Right hindlimb (tissue), 1 donor: ENCODE measurements at regions not wholly inside any gene's neighbourhood (a gene's known extent, or its start where the extent isn't known, plus 50 kb on each side); places are given as distances from the start of the nearest gene placed in this dataset.

Experiments used
- DNase-seq: peaks from one replicate; pipeline ENCODE4 v3.0.0-alpha.2; 2018

DNA sequence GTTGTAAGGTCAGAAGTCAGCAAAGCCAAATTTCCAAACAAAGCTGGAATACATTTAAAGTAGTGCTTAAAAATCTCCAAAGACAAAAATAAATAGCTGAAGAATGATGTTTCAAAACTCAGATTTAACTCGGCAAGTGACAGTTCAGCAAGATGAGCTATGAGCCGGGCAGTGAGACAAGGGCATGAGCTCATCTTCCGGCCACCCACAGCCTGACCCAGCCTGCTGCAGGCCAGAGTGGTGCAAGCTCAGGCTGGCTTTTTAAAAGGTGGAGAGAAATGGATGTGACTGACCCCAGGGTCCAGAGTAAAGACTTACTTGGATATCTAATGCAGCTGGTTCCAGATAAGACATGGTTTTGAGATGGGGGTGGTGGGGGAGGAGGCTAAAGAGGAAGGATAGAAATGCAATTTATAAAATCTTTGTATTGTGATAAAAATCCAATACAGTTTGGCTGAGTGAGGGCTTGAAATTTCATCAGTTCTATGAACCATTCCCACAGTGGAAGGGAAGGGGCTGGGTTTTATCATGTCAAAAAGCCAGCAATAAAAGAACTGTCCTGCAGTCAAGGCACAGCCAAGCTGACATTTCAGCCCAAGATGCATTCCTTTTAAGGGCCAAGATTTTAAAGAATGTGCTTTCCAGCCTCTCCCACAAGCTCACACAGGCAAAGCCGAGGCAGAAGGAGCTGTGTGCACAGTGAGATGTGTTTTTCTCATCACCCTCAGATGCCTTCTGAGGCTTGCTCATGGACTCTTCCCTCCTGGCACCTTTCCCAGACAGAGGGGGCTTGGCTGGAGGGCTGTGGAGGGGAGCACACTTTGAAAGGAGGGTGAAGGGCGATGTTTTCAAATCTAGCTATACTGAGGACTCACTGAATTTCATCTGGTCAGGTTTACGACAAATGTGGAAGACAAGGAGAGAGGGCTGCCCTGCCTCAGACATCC lies 97.9 kb upstream of the KLHL29 start:
- DNase-seq, result peak; percentile 86

DNA sequence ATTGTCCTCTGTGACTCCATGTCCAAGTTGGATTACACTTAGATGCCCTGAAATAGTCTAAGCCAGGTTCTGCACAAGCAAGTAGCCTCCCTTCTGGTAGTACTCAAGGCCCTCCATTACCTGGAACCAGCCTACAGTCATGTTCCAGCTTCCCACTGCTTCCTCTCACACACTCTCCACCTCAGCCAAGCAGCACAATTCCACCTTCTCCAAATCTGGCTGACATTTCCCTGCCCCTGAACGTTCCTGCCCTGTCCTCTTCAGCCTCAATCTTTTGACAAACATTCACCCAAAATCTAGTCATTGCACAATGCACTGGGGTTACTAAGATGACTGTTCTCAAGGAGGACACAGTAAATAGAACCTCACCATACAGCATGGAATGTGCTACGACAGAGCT lies 95.3 kb upstream of the KLHL29 start:
- DNase-seq, result no peak

DNA sequence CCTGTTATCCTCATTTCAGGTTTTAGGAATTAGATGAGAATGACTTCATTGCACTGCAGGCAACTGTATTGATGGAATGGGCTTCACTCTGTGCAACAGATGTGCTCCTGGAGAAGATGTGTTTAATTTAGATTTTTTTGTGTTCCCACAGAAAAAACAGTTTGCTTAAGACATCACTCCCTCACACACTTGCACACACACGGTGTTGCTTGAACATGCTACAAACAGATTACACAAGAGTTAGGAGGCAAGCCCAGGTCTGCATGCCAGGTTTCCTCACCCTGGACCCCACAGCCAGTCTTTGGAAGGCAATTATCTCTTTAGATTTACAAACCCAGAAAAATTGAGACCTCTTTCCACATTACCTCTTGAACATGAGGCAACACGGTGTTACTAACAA lies 93.7 kb upstream of the KLHL29 start:
- no peak for DNase-seq

DNA sequence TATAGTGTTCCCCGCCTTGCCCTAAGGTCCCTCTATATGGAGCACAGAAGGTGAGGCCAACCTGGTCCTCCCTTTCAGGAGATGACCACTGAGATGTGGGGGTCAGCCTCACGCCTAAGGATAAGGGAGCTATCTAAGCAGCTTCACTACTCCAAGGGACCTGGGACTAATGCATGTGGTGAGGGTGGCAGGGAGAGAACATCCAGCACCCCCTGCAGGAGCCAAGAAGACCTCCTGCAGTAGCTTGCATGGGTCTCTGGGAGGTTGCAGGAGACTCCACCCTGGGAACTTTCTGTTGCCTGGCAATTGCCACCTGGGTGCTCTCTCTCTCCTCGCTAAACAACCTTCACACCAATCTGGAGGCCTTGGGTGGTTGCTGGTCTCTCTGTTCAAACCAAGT lies 93.0 kb upstream of the KLHL29 start:
- DNase-seq, result no peak

DNA sequence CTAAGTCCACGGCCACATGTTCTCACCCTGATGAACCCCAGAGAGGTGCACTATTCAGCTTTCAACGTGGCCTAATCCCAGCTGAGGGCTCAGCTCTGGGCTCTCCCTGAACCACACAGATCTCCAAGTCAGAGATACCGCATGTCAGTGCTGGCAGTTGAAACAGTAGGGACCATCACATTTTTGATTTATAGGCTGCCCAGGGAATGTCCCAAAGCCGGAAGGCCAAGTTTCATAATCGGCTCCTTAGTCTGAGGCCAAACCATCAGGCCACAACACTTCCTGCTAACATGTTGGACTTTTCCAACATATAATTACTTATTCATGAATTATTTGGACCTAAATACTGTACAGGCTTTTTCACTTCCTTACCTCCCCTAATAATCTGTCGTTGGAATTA lies 91.9 kb upstream of the KLHL29 start:
- DNase-seq, result peak; percentile 41

DNA sequence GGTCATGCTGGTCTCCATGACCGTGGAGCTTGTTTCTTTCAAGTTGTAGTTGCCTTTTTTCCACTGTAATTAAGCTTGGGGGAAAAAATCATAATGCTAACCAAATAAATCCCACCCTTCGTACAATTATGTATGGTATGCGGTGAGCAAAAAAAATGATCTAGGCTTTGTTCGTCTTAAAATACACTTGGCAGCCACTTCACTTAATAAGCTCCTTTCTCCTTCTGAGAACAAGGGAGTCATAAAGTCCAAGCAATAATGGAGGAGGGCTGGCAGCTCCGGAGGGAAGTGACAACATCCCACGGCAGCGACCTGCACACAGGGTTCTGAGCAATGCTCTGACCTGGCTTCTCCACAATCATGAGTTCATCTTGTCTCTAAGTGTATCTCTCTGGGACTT lies 91.2 kb upstream of the KLHL29 start:
- DNase-seq, result no peak

DNA sequence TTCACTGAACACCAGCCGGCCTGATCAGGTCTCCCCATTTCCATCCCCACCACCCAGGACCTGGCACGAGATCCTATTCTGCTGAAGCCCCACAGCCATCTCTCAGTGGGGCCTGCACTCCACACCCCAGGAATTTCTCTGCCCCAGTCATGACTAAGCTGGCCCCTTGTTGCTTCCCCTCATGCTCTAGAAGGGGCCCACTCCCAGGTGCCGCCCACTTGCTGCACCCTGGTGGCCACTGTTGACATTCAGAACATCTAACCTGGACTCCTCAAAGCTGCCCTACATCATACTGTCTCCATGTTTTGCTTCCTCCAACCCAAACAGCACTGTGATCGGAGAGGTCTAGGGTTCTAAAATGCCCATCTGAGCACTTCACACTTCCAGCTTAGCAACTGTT lies 90.7 kb upstream of the KLHL29 start:
- no peak for DNase-seq

DNA sequence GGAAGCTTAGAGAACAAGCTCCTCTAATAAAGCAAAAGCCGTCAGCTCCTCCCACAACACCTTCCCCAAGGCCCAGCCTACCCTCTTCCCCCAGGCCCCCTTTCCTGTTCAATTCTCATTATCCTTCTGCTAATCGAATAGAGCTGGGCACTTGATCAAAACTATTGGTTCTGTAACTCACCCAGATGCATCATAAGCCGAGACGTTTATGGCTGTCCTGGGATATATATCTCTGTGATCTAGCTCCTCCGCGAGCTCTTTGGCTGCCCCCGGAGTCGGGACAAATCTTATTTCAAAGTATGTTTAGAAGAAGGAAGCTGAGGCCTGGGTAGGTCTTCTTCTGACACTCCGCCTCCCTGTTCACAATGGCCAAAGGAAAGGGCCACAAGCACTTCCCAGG lies 88.3 kb upstream of the KLHL29 start:
- DNase-seq, result no peak

DNA sequence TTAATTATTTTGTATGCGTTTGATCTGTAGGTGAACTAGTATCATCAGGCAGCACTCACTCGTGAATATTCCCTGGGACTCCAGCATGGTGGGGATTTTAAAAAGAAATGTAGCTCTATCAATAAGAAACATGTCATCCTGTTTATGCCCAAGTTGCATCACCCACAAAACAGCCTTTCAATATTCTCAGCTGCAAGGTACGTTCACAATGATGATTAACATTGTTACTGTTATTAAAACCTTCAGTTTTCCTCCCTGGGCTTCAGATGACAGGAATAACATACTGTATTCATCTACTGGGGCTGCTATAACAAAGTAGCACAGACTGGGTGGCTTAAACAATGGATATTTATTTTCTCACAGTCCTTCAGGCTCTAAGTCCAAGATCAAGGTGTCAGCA lies 87.9 kb upstream of the KLHL29 start:
- DNase-seq, result no peak

DNA sequence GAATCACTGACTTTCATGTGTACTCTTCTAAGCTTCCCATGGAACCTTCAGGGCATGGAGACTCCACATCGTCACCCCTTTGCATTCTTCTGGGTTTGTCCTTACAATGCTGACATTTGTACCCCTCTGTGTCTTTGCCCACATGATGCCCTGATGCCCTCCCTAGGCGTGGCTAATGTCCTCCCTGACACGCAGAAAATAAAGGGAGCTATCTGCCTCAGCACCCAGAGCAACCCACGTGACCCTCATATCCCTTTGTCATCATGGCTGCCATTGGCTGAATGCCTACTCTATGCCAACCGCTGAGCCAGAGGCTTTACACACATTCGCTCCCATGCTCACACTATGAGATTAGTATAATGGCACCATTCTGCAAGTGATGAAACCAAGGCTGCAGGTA lies 86.4 kb upstream of the KLHL29 start:
- DNase-seq, result no peak

DNA sequence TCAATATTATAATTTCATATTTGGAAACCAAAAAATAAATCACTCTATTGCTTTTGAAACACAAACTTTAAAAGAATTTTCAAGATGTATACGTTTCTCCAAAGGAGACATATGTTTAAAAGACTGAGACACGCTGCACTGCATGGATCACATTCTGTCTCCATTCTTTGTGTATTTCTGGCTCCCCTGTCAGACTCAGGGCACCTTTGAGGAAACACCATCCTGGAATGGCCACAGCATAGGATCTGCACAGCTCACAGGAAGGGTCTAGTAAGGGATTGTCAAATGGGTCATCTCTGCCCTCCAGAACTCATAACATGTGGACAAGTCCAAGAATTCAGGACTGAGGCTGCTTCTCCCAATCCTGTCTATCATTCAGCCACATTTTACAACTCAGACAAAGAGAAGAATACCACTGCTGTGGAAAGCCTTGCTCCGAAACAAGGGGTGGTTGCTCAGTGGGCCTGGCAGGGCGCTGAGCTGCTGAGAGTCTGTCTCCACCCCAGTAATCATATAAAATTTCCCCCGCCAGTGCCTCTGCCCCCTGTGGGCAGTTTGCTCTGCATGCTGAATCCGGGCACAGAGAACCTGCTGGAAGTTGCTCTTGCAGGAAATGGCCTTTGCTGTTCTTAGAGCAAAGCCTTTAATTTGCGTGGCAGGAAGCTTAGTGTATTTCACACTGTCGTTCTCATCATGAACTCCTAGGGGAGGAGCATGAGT lies 85.3 kb upstream of the KLHL29 start:
- DNase-seq, result no peak

DNA sequence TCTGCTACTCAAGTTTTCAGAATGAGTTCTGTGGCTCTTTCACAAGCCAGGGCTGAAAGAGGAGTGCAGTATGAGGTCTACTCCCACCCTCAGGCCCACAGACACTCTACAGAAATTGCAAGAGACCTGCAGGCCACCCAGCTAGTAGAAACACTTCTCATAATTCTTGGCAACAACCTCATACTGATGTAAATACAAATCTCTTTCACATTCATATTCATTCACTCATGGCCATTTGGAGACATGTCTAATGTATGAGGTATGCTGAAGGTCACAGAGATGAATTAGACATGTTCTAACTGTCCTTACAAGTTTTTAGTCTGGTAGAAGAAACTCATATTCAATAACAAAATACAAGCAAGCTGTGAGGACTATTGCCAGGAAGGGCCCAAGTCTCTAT lies 83.8 kb upstream of the KLHL29 start:
- no peak for DNase-seq

DNA sequence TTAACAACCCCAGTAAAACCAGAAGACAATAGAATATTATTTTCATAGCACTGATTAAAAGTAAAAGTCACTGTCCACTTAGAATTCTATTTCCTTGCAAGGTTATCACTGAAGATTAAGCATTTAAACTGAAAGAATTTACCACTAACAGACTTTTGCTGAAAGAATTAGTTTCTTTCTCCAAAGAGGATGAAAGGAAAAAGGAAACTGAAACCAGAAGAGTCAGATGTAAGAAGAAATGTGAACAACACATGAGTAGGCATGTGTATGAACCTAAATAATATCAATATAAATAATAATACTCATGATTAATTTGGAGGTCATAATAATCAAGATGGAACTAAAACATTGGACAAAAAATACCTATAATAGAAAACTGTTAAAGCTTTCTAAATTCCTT lies 82.4 kb upstream of the KLHL29 start:
- DNase-seq, result no peak

DNA sequence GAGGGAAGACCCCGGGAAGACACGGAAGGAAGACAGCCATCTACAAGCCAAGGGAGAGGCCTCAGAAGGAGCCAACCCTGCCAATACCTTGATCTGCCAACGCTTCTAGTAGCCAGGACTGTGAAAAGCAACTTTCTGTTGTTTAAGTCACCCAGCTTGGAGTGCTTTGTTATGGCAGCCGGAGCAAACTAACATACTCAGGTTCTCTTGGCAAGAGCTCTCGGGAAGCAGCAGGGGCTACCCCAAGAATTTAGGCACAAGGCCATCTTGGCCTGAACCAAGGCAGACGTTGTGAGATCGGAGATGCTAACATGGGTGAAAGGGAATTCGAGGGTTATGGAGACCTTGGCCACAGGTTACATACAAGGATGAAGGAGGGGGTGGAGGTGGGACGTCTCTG lies 78.6 kb upstream of the KLHL29 start:
- no peak for DNase-seq

DNA sequence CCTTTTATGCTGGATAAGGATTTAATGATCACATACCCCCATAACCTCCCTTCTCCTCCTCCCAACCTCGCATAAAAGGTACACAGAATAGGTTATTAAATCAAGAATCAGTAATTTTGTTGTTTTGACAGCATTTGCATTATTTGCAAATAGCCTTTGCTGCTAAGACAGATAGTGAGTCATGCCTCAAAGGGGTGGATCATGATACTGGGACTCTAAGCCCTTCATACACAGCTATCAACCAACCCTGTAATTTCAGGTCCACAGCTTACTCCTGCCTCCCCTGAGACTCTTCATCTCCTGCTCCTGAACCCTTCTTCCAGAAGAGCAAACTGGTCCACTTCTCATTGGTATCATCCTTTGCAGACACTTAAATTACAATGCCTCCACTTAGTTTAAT lies 73.8 kb upstream of the KLHL29 start:
- no peak for DNase-seq

DNA sequence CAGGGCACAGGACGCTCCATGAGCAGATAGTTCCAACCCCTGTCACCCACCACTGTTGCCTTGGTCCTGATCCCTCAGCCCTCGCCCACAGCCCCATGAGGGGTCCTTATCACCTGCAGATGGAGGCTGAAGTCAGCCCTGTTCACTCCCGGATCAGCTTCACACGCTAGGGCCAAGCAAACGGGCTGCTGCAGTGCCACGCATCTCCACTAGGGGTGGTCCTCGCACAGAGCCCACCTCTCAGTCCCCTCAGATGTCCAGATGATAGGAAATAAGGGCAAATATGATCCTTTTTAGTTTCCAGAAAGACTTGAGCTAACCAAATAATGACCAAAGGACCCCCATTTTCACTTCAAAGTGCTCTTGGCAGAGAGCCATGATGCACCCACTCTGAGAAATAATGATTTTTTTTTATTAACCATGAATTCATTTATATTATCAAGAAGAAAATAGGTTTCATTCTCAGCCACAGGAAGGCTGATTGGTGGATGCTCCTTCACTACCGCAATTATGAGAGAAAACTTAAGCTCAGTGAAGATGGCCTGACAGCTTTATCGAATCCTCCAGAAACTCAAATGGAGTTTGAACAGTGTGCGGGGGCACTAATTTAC lies 71.9 kb upstream of the KLHL29 start:
- no peak for DNase-seq

DNA sequence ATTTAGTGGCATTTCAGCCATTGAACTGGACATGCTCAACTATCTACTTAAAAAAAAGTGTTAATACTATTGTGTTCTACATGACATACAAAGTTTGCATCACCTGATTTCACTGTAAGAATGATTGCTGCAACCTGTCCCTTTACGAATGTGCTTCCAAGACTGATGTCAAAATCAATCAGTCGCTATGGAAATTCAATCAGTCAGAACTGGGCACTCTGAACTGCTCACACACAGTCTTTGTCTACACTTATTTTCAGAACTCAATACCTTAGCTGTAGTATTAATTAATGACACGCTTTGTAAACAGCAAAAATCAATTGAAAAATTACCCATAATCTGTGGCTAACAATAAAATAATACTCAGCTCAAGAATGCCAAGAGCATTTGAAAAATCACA lies 70.3 kb upstream of the KLHL29 start:
- no peak for DNase-seq

DNA sequence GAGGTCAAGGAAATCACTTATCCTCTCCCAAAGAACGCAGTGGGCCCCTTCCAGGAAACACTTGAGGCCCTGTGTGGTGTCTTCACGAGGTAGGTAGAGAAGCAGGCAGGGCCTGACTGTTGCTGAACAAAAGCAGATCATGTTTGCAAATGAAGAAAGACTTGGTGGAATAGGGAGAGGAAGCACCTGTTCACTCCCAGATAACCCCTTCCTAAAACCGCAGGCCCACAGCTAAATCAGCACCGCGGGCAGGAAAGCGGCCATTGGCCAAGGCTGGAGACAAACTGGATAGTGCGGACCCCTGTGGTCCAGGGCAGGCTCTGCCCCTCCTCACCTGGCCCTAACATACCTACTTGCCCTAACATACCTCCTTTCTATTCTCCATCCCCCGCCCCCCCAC lies 64.9 kb upstream of the KLHL29 start:
- DNase-seq, result no peak

DNA sequence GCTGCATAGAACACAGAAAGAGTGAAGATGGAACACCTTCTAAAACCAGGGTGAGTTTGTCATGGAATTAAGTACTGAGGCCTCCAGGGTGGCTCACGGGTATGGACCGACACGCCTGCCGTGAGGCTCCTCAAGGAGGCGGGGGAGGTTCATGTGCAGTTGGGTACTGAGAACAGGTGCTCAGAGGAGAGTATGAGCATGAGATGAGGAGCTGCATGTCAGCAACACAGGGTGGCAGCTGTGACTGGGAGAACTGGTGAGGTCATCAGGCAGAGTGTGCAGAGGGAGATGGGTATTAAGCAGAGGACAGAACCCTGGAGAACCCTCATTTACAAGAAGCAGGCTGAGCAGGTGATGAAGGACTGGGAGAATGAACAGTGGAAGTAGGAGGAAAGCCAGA lies 63.2 kb upstream of the KLHL29 start:
- no peak for DNase-seq

DNA sequence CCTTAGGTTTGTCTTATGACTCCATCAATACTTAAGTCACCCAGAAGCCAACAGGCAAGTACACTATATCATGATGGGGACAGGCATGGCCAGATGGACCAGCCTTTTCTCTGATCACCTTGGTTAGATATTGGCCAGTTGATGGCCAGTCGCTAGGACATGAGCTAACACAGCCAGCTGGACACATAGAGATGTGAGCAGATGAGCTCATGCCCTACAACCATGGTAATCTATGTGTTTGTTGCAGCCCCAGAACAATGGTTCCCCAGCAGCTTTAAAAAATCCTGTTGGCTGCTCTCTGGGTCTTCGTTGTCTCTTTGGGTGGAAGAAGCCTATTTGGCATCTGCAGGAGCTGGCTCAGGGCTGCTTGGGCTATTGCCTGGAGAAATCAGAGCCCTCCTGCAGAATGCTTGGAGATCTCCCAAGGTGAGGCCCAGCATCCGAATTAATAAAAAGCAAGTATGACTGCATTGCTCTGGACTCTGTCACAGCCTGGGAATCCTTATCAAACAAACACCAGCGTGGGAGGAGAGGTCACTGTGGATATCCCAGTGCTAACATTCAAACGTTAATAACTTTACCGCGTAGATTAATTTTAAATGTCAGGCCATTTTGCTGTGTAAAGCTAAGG lies 62.3 kb upstream of the KLHL29 start:
- peak; percentile 39 for DNase-seq

DNA sequence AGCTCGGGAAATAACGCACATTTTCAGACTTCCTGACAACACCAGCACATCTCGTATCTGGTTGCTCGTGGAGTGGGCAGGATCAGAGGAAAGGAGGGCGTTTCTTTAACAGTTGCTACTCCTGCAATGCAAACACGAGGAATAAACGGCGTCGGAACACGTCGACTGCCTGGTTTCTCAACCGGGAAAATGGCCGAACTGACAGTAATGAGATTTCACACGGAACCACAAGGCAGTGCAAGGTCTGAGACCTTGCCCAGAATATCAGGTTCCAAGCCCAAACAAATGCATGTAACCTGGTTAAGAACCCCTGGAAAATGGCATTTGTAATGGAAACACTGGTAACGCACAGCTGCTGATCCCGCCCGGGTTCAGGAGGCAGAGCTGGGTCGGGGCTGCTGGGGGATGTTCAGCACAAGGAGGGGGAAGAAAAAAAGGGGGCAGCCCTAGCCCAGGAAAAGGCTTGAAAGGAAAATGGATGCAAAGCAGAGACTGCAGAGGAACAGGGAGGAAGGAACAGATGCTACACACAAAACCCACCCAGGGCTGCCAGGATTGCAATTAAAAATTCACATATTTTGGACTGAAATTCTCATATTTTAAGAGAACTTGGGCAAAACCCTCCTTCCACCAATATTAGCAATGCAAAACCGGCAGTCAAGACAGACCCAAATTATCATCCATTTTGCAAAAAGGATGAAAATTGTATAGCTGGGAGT lies 61.6 kb upstream of the KLHL29 start:
- no peak for DNase-seq

DNA sequence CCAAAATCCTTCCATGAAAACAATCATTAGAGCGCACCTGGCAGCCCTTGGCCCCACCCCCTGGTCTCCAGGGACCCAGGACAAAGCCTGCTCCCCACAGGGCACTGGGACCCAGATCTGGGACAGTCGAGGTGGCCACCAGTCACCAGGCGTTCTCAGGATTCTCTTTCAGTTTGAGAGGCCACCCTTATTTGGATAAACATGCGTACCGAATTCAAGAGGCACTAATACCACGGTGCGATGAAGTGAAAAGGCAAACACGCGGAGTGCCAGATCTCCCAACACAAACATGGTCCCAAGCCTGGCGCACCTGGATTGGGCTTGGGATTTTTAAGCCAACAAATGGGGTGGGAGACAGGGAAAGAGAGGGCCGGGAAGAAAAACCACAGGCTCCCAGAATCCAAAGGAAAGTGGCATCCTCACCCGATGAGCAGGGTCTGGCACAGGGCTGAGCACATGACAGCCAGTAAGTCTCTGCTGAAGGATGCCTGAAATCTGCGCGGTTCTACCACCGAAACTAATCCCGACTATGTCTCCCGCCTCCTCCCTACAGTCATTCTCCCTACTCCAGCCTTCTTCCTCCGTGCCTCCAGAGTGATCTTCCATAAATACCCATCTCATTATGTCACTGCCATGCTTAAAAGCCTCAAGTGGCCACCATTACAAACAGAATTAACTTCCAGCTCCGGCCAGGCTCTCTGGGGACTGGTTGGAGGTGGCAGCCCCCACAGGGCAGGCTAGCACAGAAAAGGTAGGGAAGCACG lies 60.9 kb upstream of the KLHL29 start:
- no peak for DNase-seq
